GM12878 (cell line): ENCODE measurements at regions not wholly inside any gene's neighbourhood (a gene's known extent, or its start where the extent isn't known, plus 50 kb on each side); places are given as distances from the start of the nearest gene placed in this dataset.

Experiments
- BRCA1 ChIP-seq: IDR thresholded peaks from 2 replicates; pipeline ENCODE4 v1.6.1; 2011; ENCODE audit warnings: low read depth, low read length, improper control_type of control experiment
- CHD1 ChIP-seq: IDR thresholded peaks from 2 replicates; pipeline ENCODE4 v1.6.1; 2012; ENCODE audit warnings: low read depth, low read length, improper control_type of control experiment
- CUX1 ChIP-seq: IDR thresholded peaks from 2 replicates; pipeline ENCODE4 v1.6.1; 2012; ENCODE audit warnings: improper control_type of control experiment, low read depth, low read length; ENCODE audit not compliant: insufficient replicate concordance
- DPF2 ChIP-seq: fragments of 450-650 bp; IDR thresholded peaks from 2 replicates; pipeline ENCODE4 v1.6.1; 2017; ENCODE audit warnings: mild to moderate bottlenecking
- E4F1 ChIP-seq: fragments of 450-650 bp; IDR thresholded peaks from 2 replicates; pipeline ENCODE4 v1.6.1; 2018; ENCODE audit warnings: borderline replicate concordance, mild to moderate bottlenecking; ENCODE audit not compliant: partially characterized antibody
- ESRRA ChIP-seq: IDR thresholded peaks from 2 replicates; pipeline ENCODE4 v1.6.1; 2012; ENCODE audit warnings: mild to moderate bottlenecking, low read length, improper control_type of control experiment
- HDAC6 ChIP-seq: fragments of 200-600 bp; sonication (generic); IDR thresholded peaks from one replicate; pipeline ENCODE4 v1.8.0; 2017; ENCODE audit warnings: antibody characterized with exemption; ENCODE audit not compliant: unreplicated experiment
- MLLT1 ChIP-seq: fragments of 450-650 bp; IDR thresholded peaks from 2 replicates; pipeline ENCODE4 v1.6.1; 2016; ENCODE audit warnings: mild to moderate bottlenecking
- NR2F1 ChIP-seq: fragments of 450-650 bp; conservative IDR thresholded peaks from 2 replicates; pipeline ENCODE4 v1.6.1; 2017; ENCODE audit warnings: mild to moderate bottlenecking
- NRF1 ChIP-seq: conservative IDR thresholded peaks from 2 replicates; pipeline ENCODE4 v1.6.1; 2011; ENCODE audit warnings: mild to moderate bottlenecking, low read depth, low read length, improper control_type of control experiment
- POLR2A ChIP-seq: IDR thresholded peaks from 2 replicates; pipeline ENCODE4 v1.6.1; 2011; ENCODE audit warnings: low read depth, mild to moderate bottlenecking, low read length
- POU2F2 ChIP-seq: IDR thresholded peaks from 3 replicates; pipeline ENCODE4 v1.6.1; 2011; ENCODE audit warnings: low read depth, mild to moderate bottlenecking, low read length, borderline replicate concordance
- RELA ChIP-seq: fragments of 450-650 bp; IDR thresholded peaks from 2 replicates; pipeline ENCODE4 v1.8.0; 2014; ENCODE audit warnings: borderline replicate concordance; ENCODE audit not compliant: partially characterized antibody
- SMAD5 ChIP-seq: IDR thresholded peaks from 2 replicates; pipeline ENCODE4 v1.6.1; 2016; ENCODE audit warnings: antibody characterized with exemption, low read depth
- STAT1 ChIP-seq: fragments of 450-650 bp; conservative IDR thresholded peaks from 2 replicates; pipeline ENCODE4 v1.6.1; 2014; ENCODE audit warnings: antibody characterized with exemption, mild to moderate bottlenecking
- TCF12 ChIP-seq: IDR thresholded peaks from 2 replicates; pipeline ENCODE4 v1.6.1; 2011; ENCODE audit warnings: low read depth, mild to moderate bottlenecking, low read length
- YBX1 ChIP-seq: fragments of 450-650 bp; IDR thresholded peaks from 2 replicates; pipeline ENCODE4 v1.6.1; 2016; ENCODE audit warnings: antibody characterized with exemption
- TF ChIP-seq, protein P1 (sequence below): fragments of 450-650 bp; IDR thresholded peaks from 2 replicates; pipeline ENCODE4 v1.6.1; 2017; ENCODE audit warnings: mild to moderate bottlenecking, low read depth, inconsistent platforms; ENCODE audit not compliant: poor library complexity, severe bottlenecking

DNA sequence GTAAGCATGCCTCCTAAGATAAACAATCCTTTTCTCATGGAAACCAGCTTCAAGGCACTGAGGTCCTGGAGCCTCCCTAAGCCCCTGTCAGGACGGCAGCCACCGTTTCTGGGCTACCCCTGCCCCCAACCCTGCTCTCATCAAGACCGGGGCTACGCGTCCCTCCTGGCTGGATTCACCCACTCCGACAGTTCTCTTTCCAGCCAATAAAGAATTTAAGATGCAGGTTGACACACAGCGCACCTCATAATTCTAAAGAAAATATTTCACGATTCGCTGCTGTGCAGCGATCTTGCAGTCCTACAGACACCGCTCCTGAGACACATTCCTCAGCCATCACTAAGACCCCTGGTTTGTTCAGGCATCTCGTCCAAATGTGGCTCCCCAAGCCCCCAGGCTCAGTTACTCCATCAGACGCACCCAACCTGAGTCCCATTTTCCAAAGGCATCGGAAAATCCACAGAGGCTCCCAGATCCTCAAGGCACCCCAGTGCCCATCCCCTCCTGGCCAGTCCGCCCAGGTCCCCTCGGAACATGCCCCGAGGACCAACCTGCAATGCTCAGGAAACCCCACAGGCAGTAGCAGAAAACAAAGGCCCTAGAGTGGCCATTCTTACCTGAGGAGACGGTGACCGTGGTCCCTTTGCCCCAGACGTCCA lies 336.3 kb downstream of the TMEM121 start (continued):
- TF ChIP-seq CUX1 = no peak
- TF ChIP-seq CHD1 = no peak
- no peak for TF ChIP-seq STAT1
- TF ChIP-seq TCF12 = no peak
- no peak for TF ChIP-seq NR2F1
- TF ChIP-seq POLR2A = peak; percentile 81
- TF ChIP-seq RELA = no peak
- peak; percentile 91 for TF ChIP-seq MLLT1
- peak; percentile 94 for TF ChIP-seq SMAD5
- peak; percentile 80 for TF ChIP-seq HDAC6
- no peak for TF ChIP-seq DPF2
- TF ChIP-seq E4F1 = no peak
- no peak; the same call in 2 of the 3 replicates for TF ChIP-seq POU2F2
- TF ChIP-seq YBX1 = no peak
- TF ChIP-seq NRF1 = no peak
- TF ChIP-seq BRCA1 = no peak
- TF ChIP-seq, protein P1, sequence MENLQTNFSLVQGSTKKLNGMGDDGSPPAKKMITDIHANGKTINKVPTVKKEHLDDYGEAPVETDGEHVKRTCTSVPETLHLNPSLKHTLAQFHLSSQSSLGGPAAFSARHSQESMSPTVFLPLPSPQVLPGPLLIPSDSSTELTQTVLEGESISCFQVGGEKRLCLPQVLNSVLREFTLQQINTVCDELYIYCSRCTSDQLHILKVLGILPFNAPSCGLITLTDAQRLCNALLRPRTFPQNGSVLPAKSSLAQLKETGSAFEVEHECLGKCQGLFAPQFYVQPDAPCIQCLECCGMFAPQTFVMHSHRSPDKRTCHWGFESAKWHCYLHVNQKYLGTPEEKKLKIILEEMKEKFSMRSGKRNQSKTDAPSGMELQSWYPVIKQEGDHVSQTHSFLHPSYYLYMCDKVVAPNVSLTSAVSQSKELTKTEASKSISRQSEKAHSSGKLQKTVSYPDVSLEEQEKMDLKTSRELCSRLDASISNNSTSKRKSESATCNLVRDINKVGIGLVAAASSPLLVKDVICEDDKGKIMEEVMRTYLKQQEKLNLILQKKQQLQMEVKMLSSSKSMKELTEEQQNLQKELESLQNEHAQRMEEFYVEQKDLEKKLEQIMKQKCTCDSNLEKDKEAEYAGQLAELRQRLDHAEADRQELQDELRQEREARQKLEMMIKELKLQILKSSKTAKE = no peak
- TF ChIP-seq ESRRA = no peak
